ENCODE measurements at regions not wholly inside any gene's neighbourhood (a gene's known extent, or its start where the extent isn't known, plus 50 kb on each side); places are given as distances from the start of the nearest gene placed in this dataset.

- no peak for DNase-seq
These were observed 101.6 kb upstream of the MAP4K3 start for GRCh38 chr2:39538718-39539117.

DNA sequence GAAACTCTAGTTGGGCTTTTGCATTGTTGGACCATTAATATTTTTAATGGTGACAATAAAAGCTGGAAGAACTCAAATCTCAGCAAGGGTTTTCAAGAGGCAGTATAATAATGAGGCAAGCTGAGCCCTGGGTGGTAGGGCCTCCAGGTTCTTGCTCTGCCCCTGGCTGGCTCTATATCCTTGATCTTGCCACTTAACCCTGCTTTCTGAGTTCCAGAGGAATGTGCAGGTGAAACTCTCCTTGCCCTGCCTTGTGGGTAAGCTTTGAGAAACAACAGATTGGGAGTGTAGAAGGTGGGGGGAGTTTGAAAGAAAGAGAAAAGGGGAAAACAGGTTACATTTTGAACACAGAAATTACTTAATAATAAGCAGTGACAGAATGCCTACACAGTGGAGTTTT lies 103.3 kb upstream of the MAP4K3 start:
- DNase-seq: no peak

- DNase-seq: no peak
These were observed 104.2 kb upstream of the MAP4K3 start for GRCh38 chr2:39541011-39541930.

DNA sequence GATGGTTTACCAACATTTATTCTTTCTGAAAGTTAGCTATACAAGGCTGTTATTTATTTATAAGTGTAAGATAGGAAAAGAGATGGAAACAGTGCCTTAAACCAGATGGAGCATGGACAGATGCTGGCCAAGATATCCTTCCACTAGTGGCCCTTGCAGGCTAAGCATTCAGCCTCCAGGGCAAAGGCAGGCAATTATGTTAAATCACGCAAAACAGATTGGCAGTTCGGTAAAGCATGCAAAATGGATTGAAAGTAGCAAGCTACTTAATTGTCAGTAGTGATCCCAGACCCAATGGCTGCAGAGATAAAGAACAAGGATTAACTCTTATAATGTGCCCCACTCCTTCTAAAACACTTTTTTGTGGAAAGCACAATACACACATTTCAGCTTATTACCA lies 105.4 kb upstream of the MAP4K3 start:
- DNase-seq: no peak

GRCh38 chr2:39545957-39546356 lies 108.9 kb upstream of the MAP4K3 start:
- no peak for DNase-seq

DNA sequence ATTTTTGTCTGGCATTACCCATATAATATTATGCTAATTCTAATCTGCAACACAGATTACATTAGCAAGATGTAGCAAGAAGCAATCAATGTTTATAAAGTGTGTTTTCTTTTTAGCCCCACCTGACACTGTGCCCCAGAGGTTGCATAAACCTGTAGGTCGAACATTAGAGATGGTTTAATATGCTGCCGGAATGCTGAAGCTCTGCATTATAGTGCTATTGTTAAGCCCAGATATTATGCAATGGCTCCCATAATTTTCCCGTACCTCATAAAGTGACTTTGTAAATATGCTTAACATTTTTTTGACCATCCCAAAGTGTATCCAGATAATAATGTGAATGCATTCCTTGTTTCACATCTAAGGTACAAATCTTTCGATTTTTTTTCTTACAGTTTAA lies 109.3 kb upstream of the MAP4K3 start:
- no peak for DNase-seq

GRCh38 chr2:39546937-39547336 lies 109.9 kb upstream of the MAP4K3 start:
- DNase-seq: no peak

GRCh38 chr2:39547811-39548719 lies 111.0 kb upstream of the MAP4K3 start:
- DNase-seq: no peak

GRCh38 chr2:39549000-39549399 lies 111.9 kb upstream of the MAP4K3 start:
- DNase-seq: no peak

- no peak for DNase-seq
These were observed 112.8 kb upstream of the MAP4K3 start for GRCh38 chr2:39549718-39550464.

GRCh38 chr2:39550701-39551285 lies 113.7 kb upstream of the MAP4K3 start:
- no peak for DNase-seq

DNA sequence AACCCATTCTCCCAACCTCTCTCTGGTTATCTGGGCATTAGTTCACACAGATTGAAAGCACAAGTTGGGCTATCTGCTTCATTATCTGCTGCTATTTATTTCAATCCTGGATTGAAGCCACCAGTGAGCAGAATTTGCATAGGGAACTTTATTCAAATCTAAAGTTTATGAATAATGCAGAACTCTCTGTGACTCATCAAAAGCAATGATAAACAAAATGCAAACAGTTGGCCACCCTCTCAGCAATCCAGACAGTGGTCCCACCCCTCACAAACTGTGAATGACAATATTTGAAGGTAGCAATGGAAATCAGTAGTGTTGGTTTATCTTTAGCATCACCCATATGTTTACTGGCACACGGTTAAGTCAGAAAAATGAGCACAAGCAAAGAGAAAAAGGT lies 106.8 kb upstream of the TMEM178A start:
- no peak for DNase-seq

DNA sequence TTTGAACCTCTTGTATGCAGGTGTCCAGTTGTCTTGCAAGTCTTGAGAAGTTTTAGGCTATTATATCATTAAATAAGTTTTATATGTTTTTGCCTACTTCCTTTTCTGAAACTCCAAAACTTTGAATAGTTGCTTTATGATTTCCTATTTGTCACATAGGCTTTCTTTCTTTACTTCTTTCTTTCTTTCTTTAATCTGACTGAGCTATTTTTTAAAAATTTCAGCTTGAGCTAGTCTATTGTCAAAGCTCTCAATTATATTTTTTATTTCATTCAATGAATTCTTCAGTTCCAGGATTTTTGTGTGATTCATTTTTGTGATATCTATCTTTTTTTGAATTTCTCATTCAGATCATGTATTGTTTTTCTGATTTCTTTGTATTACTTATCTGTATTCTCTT lies 102.1 kb upstream of the TMEM178A start:
- DNase-seq: no peak

DNA sequence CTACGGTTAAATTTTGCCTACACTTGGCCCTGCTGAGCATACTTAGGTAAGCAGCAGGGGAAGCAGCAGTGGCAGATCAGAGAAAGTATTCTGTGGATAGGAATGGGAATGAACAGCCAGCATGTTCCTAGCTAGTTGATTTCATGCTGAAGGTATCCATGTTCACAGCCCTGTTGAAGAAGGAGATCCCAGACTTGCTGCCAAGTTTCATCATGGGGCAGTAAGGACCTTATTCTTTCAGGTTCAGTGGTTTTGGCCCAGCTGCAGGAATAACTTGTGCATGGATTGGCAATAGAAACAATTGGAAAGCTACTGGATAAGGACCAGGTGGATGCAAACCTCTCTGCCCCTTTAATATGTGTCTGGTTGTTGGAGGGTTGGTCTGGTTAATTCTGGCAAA lies 98.2 kb upstream of the TMEM178A start:
- DNase-seq: no peak

DNA sequence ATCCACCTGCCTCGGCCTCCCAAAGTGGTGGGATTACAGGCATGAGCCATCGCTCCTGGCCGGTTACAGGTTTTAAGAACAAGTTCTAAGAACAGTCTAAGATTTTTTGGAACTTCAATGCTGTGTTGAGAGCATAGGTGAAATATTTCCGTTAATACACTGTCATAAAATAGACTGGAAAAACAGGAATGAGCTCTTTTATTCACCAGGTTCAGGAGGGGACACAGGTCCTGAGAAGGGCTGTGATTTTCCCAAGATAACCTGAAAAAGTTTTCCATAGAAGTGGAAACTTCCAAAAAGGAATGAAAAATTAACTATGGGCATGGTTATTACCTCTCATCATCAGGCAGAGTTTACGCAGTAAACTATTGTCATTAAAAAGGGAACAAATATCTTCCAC lies 97.6 kb upstream of the TMEM178A start:
- no peak for DNase-seq

DNA sequence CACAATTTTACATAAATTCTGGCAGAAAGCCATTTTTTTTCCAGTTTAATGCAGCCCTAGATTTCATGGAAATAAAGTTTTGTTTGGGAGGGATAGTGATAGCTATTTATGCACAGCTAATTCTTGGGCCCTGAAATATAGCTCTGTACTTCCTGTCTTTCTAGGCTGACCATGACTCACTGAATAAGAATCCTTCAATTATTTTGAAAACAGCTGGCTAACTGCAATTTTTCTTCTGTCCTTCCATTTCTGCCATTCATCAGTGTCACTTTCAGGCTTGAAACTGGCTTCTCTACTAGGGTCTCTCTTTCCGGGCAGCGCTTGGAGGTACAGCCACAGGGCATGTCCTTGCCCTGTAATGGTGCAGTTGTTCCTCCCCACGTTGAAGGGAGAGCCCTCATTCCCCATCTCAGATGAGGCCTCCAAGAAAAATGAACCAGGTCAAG lies 97.1 kb upstream of the TMEM178A start:
- DNase-seq: no peak

- DNase-seq: no peak
These were observed 95.6 kb upstream of the TMEM178A start for GRCh38 chr2:39570130-39570555.

DNA sequence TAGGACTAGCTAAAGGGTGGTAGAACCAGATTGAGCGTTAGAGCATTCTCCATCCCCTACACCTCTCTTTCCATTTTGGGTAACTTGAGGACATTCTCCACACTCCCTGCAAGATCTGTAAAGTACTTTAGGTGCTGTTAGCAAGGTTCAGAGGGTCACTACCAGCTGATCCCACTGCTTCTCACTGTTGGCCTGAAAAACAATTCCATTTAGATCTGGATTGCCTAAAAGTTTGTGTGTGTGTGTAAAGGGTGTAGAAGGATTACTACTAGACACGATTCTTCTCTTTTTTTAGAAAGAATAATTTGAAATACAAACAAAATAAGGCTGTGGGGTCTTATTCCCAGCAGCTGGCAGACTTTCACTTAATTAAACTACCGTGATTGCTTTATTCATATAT lies 95.1 kb upstream of the TMEM178A start:
- DNase-seq: no peak

GRCh38 chr2:39571111-39571731 lies 94.5 kb upstream of the TMEM178A start:
- no peak for DNase-seq

GRCh38 chr2:39573276-39573675 lies 92.4 kb upstream of the TMEM178A start:
- DNase-seq: no peak

- DNase-seq: no peak
These were observed 83.9 kb upstream of the TMEM178A start for GRCh38 chr2:39581866-39582265.

GRCh38 chr2:39583213-39583612 lies 82.5 kb upstream of the TMEM178A start:
- DNase-seq: no peak

Measured in NCI-H2081 (cell line).